ENCODE measurements at regions not wholly inside any gene's neighbourhood (a gene's known extent, or its start where the extent isn't known, plus 50 kb on each side); places are given as distances from the start of the nearest gene placed in this dataset.

DNA sequence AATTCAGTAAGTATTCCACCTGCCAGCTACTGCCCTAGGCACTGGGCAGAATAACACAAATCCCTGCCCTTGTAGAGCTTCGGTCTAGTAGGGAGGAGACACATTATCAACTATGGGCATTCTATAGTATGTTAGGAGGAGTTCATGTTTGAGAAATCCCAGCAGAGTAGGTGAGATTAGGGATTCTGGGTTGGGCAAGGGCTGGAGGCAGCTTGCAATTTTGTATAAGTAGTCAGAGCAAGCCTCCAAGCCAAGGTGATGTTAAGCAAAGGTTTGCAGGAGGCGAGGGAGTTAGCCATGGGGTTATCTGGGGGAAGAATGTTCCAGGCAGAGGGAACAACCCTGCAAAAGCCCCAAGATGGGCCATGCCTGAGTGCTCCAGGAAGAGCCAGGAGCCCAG is 187.9 kb upstream of the HS6ST1 start:
- TF ChIP-seq, protein P1, sequence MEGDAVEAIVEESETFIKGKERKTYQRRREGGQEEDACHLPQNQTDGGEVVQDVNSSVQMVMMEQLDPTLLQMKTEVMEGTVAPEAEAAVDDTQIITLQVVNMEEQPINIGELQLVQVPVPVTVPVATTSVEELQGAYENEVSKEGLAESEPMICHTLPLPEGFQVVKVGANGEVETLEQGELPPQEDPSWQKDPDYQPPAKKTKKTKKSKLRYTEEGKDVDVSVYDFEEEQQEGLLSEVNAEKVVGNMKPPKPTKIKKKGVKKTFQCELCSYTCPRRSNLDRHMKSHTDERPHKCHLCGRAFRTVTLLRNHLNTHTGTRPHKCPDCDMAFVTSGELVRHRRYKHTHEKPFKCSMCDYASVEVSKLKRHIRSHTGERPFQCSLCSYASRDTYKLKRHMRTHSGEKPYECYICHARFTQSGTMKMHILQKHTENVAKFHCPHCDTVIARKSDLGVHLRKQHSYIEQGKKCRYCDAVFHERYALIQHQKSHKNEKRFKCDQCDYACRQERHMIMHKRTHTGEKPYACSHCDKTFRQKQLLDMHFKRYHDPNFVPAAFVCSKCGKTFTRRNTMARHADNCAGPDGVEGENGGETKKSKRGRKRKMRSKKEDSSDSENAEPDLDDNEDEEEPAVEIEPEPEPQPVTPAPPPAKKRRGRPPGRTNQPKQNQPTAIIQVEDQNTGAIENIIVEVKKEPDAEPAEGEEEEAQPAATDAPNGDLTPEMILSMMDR (IDR thresholded peaks at IDR 0.05), result no peak
- TF ChIP-seq POLR2A (IDR thresholded peaks at IDR 0.05), result no peak

All from testis (tissue), 2 donors.